GM13976 (cell line): ENCODE measurements at regions not wholly inside any gene's neighbourhood (a gene's known extent, or its start where the extent isn't known, plus 50 kb on each side); places are given as distances from the start of the nearest gene placed in this dataset.

Experiments used
- DNase-seq: peaks from one replicate; pipeline ENCODE4 v3.0.0; 2012; ENCODE audit warnings: low spot score
- in situ Hi-C: fragments of 300-500 bp; cut with MboI; formaldehyde crosslinking; loops from one replicate; pipeline ENCODE4 v1.12.0; 2022; ENCODE audit warnings: low sequenced_read_pairs, mixed read lengths, inconsistent platforms; ENCODE audit not compliant: unreplicated experiment
- TF ChIP-seq, protein P1 (sequence below): IDR thresholded peaks from 2 replicates; pipeline ENCODE4 v1.5.1; 2012; ENCODE audit warnings: borderline replicate concordance, mild to moderate bottlenecking; ENCODE audit not compliant: insufficient read depth; ENCODE audit errors: extremely low read depth, missing control alignments, control extremely low read depth

DNA sequence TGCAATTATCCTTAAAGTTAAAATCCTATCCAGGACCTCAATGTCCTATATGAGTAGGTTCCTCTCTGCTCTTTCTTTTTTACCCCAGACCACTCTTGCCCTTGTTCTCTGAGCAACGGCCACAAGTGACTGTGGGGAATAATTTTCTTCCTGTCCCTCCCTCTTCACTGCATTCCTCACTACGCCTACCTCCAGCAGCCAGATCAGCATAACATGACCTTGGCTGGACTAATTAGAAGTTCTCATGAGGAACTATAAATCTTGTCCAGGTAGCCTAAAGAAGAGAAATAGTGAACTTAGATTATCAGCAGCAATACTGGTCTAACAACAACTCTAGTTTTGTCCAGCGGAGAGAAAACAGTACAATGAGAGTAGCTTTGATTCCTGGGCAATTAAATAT lies 643.8 kb upstream of the KLHL29 start:
- in situ Hi-C loops: no loop called here
- TF ChIP-seq, protein P1, sequence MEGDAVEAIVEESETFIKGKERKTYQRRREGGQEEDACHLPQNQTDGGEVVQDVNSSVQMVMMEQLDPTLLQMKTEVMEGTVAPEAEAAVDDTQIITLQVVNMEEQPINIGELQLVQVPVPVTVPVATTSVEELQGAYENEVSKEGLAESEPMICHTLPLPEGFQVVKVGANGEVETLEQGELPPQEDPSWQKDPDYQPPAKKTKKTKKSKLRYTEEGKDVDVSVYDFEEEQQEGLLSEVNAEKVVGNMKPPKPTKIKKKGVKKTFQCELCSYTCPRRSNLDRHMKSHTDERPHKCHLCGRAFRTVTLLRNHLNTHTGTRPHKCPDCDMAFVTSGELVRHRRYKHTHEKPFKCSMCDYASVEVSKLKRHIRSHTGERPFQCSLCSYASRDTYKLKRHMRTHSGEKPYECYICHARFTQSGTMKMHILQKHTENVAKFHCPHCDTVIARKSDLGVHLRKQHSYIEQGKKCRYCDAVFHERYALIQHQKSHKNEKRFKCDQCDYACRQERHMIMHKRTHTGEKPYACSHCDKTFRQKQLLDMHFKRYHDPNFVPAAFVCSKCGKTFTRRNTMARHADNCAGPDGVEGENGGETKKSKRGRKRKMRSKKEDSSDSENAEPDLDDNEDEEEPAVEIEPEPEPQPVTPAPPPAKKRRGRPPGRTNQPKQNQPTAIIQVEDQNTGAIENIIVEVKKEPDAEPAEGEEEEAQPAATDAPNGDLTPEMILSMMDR: no peak
- no peak for DNase-seq

DNA sequence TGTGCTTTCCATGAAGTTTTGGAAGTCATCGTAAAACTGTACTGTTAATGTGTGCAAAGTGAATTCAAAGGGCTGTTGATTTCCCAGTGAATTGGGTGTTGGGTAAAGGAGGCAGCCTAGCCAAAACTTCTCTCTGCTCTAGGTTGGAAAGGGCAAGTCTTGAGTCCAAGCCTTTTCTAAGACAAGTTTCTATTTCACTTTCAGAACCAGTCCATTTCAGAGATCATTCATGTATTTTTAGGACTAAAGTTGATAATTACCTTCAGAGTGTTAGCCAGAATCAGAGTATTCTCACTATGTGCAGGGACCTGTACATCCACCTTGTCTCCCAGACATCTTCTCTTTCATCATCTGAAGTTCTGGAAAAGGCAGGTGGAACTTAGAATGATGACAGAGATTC lies 636.1 kb upstream of the KLHL29 start:
- TF ChIP-seq, protein P1: no peak
- no peak for DNase-seq
- in situ Hi-C loops: no loop called here

DNA sequence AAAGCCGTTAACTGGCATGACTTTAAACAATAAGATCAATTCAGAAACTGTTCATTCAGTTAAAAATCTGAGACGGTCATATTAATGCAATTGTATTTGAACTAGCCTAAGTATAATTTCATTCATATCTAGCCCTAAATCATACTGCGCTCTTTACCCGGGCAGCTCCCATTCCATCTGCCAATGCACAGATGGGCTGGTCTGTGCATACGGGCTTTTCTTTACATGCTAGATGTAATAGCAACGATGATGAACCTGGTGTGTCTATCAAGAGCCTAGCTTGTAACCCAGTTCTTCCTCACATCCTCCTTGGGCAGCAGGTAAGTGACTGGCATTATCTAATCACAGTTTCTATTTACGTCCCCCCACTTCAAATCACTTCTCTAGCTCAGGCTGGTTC lies 631.5 kb upstream of the KLHL29 start:
- TF ChIP-seq, protein P1: no peak
- in situ Hi-C loops: no loop called here
- no peak for DNase-seq

DNA sequence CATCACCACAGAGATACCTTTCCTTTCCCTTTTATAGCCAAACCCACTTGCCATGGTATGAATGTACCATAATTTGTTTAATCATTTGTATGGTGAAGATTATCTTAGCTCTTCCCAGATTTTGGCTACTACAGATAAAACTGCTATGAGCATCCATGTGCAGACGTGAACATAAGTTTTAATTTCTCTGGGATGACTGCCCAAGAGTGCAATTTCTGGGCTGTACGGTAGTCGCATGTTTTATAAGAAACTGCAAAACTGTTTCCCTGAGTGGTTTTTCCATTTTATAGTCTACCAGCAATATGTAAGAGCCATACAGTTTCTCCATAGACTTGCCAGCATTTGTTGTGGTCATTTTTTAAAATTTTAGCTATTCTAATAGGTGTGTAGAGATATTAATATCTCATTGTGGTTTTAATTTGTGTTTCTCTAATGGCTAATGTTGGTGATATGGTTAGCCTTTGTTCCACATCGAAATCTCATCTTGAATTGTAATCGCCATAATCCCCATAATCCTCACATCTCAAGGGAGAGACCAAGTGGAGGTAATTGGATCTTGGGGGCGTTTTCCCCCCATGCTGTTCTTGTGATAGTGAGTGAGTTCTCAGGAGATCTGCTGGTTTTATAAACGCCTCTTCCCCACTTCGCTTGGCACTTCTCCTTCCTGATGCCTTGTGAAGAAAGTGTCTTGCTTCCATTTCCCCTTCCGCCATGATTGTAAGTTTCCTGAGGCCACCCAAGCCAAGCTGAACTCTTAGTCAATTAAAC lies 628.5 kb upstream of the KLHL29 start:
- TF ChIP-seq, protein P1: no peak
- no peak for DNase-seq
- in situ Hi-C loops: no loop called here

DNA sequence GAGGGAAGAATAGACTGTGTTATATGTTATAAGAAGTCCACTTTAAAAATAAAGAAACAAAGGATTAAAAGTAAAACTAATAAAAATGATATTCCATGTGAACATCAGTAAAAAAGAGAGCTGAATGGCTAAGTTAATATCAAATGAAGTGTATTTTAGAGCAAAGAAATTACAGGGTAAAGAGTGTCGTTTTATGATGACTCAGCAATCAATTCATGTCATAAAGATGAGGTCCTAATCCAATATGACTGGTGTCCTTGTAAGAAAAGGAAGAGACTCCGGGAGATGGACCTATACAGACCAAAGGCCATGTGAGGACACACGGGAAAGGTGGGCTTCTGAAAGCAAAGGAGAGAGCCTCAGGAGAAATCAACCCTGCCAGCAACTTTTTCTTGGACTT lies 615.5 kb upstream of the KLHL29 start:
- in situ Hi-C loops: no loop called here
- no peak for DNase-seq
- TF ChIP-seq, protein P1: no peak

DNA sequence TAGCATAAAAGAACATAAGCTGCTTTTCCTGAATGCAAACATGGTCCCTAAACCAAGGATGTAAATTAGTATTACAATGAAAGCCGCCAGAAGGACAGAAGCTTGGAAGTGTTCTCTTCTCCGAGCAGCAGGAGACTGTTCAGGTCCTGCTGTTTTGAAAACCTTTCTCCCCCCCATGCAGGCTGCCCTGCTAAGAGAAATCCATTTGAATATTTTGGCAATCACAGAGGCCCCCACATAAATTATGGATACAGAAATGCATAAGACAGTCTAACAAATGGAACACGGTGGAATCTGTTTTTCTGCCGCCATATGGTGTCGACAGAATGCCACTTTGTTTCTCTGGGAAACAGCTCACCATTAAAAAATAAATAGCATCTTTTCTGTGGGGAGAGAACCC lies 600.4 kb upstream of the KLHL29 start:
- in situ Hi-C loops: no loop called here
- DNase-seq: no peak
- TF ChIP-seq, protein P1: no peak
